OCI-LY1 (cell line): ENCODE measurements at regions not wholly inside any gene's neighbourhood (a gene's known extent, or its start where the extent isn't known, plus 50 kb on each side); places are given as distances from the start of the nearest gene placed in this dataset.

Experiments
- H2AFZ ChIP-seq: fragments of 200-600 bp; sonication (generic), shearing (Covaris generic); 2 replicates; pipeline ENCODE4 v1.6.0; 2014; ENCODE audit warnings: antibody characterized with exemption, mild to moderate bottlenecking, low read length
- H3F3A ChIP-seq: fragments of 200-600 bp; sonication (generic), shearing (Covaris generic); 2 replicates; pipeline ENCODE4 v1.6.0; 2014; ENCODE audit warnings: mild to moderate bottlenecking, antibody characterized with exemption, low read length, moderate library complexity; ENCODE audit not compliant: insufficient read depth
- H3K27ac ChIP-seq: fragments of 200-600 bp; sonication (generic); 2 replicates; pipeline ENCODE4 v1.5.1; 2014; ENCODE audit warnings: low read length, mixed run types, mild to moderate bottlenecking, low read depth; ENCODE audit not compliant: poor library complexity, severe bottlenecking
- H3K27me3 ChIP-seq: fragments of 200-600 bp; sonication (generic); 2 replicates; pipeline ENCODE4 v1.6.0; 2014; ENCODE audit warnings: antibody characterized with exemption, mild to moderate bottlenecking, low read length, moderate library complexity; ENCODE audit not compliant: insufficient read depth
- H3K36me3 ChIP-seq: fragments of 200-600 bp; sonication (generic); 2 replicates; pipeline ENCODE4 v1.6.1; 2014; ENCODE audit warnings: mild to moderate bottlenecking, antibody characterized with exemption, low read length, moderate library complexity, mixed read lengths; ENCODE audit not compliant: insufficient read depth
- H3K4me1 ChIP-seq: fragments of 200-600 bp; sonication (generic); 2 replicates; pipeline ENCODE4 v1.5.1; 2014; ENCODE audit warnings: mild to moderate bottlenecking, low read length, moderate library complexity; ENCODE audit not compliant: insufficient read depth, severe bottlenecking
- H3K4me2 ChIP-seq: fragments of 200-600 bp; sonication (generic), shearing (Covaris generic); 2 replicates; pipeline ENCODE4 v1.6.1; 2014; ENCODE audit warnings: low read length
- H3K4me3 ChIP-seq: fragments of 200-600 bp; sonication (generic); 2 replicates; pipeline ENCODE4 v1.5.1; 2014; ENCODE audit warnings: low read length, low read depth, mild to moderate bottlenecking, mixed read lengths; ENCODE audit not compliant: poor library complexity, severe bottlenecking
- H3K79me2 ChIP-seq: fragments of 200-600 bp; shearing (Covaris generic); 2 replicates; pipeline ENCODE4 v1.6.1; 2016; ENCODE audit warnings: mixed run types, low read length, mixed read lengths; ENCODE audit not compliant: insufficient read depth
- H3K9ac ChIP-seq: fragments of 200-600 bp; sonication (generic), shearing (Covaris generic); 2 replicates; pipeline ENCODE4 v1.6.1; 2014; ENCODE audit warnings: mild to moderate bottlenecking, low read length, mixed read lengths
- H3K9me2 ChIP-seq: fragments of 200-600 bp; sonication (generic), shearing (Covaris generic); 2 replicates; pipeline ENCODE4 v1.6.1; 2014; ENCODE audit warnings: low read depth, mild to moderate bottlenecking, low read length, mixed read lengths
- H3K9me3 ChIP-seq: fragments of 200-600 bp; shearing (Covaris generic); 2 replicates; pipeline ENCODE4 v1.6.1; 2014; ENCODE audit warnings: low read length, mixed read lengths
- H4K20me1 ChIP-seq: fragments of 200-600 bp; sonication (generic), shearing (Covaris generic); 2 replicates; pipeline ENCODE4 v1.6.0; 2016; ENCODE audit warnings: mild to moderate bottlenecking, low read length; ENCODE audit not compliant: insufficient read depth
- EZH2 ChIP-seq: fragments of 200-600 bp; sonication (generic), shearing (Covaris generic); IDR thresholded peaks from 2 replicates; pipeline ENCODE4 v1.8.0; 2017; ENCODE audit warnings: borderline replicate concordance, mixed run types, mild to moderate bottlenecking, antibody characterized with exemption, low read length, moderate library complexity, mixed read lengths
- TF ChIP-seq, protein P1 (sequence below): fragments of 200-600 bp; sonication (generic), shearing (Covaris generic); IDR thresholded peaks from 2 replicates; pipeline ENCODE4 v1.5.1; 2017; ENCODE audit warnings: mild to moderate bottlenecking, antibody characterized with exemption, low read length, moderate library complexity, mixed read lengths

DNA sequence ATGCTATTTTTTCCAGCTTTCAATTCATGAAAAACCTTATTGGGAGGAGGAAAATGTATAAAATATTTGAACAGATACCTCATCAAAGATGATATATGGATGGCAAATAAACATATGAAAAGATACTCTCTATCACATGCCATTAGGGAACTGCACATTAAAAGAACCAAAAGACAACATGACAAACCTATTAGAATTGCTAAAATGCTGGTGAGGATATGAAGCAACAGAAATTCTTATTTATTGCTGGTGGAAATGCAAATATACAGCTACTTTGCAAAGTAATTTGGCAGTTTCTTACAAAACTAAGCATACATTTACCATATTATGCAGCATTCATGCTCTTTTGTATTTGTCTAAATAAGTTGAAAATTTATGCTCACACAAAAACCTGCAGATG lies 1783.9 kb upstream of the PCDH20 start:
- Histone ChIP-seq H3K4me1 (no peaks in the 10 kb centered on the region), H3K27ac (no peak overlapping the region), H3K79me2 (no peaks in the 10 kb centered on the region), H3K4me2 (no peak overlapping the region), H3K36me3 (no peaks in the 10 kb centered on the region), H3K27me3 (no peaks in the 10 kb centered on the region), H3K9me2 (no peaks in the 10 kb centered on the region), H2AFZ (no peak overlapping the region), H3K9me3 (no peaks in the 10 kb centered on the region), H3K9ac (no peak overlapping the region), H3K4me3 (no peak overlapping the region), H3F3A (no peaks in the 10 kb centered on the region), H4K20me1 (no peaks in the 10 kb centered on the region)
- TF ChIP-seq EZH2: no peak
- TF ChIP-seq, protein P1, sequence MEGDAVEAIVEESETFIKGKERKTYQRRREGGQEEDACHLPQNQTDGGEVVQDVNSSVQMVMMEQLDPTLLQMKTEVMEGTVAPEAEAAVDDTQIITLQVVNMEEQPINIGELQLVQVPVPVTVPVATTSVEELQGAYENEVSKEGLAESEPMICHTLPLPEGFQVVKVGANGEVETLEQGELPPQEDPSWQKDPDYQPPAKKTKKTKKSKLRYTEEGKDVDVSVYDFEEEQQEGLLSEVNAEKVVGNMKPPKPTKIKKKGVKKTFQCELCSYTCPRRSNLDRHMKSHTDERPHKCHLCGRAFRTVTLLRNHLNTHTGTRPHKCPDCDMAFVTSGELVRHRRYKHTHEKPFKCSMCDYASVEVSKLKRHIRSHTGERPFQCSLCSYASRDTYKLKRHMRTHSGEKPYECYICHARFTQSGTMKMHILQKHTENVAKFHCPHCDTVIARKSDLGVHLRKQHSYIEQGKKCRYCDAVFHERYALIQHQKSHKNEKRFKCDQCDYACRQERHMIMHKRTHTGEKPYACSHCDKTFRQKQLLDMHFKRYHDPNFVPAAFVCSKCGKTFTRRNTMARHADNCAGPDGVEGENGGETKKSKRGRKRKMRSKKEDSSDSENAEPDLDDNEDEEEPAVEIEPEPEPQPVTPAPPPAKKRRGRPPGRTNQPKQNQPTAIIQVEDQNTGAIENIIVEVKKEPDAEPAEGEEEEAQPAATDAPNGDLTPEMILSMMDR: no peak

DNA sequence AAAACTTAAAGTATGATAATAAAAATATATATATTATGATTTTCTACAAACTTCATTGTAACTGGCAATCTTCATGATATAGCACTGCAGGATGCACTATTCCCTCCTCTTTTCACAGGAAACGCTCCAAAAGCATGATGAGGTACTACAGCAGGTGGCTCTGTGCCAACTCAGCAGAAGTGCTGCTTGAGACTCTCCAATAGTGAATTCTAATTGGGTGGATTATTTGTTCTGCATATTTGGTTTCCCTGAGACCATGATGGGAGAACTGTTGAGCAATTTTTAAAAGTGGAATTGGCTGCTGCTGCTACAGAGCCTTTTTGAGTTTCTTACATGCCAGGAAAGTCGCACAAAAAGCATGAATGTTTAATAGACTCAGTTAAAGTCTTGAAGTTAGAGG lies 1782.4 kb upstream of the PCDH20 start:
- Histone ChIP-seq H3K4me1 (no peaks in the 10 kb centered on the region), H2AFZ (no peak overlapping the region), H4K20me1 (no peaks in the 10 kb centered on the region), H3F3A (no peaks in the 10 kb centered on the region), H3K9me2 (no peaks in the 10 kb centered on the region), H3K36me3 (no peaks in the 10 kb centered on the region), H3K9me3 (no peaks in the 10 kb centered on the region), H3K79me2 (no peaks in the 10 kb centered on the region), H3K9ac (no peak overlapping the region), H3K4me3 (no peak overlapping the region), H3K27me3 (no peaks in the 10 kb centered on the region), H3K4me2 (no peak overlapping the region), H3K27ac (no peak overlapping the region)
- TF ChIP-seq, protein P1: no peak
- no peak for TF ChIP-seq EZH2

DNA sequence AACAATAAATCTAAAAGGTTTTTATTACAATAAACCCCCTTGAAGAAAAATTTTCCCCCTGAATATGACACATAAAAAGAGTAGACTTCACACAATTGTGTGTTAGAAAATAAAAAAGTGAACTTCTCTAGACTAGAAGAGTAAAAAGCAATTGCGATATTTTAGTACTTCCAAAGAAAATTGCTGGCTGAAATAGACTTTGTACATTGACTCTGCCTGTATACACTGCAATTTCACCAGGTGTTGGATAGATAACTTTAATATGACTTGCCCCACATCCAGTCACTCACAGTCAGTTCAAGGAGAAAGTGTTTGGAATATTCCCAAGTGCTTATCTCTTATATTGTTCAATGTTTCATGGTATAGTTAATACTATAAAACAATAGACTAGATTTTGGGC lies 1780.1 kb upstream of the PCDH20 start:
- no peak overlapping the region for H3K4me3 ChIP-seq
- no peaks in the 10 kb centered on the region for H3K4me1 ChIP-seq
- no peaks in the 10 kb centered on the region for H3K9me2 ChIP-seq
- TF ChIP-seq EZH2: no peak
- TF ChIP-seq, protein P1: no peak
- no peak overlapping the region for H3K27ac ChIP-seq
- H3F3A ChIP-seq: no peaks in the 10 kb centered on the region
- no peaks in the 10 kb centered on the region for H3K27me3 ChIP-seq
- H3K36me3 ChIP-seq: no peaks in the 10 kb centered on the region
- no peak overlapping the region for H3K9ac ChIP-seq
- no peak overlapping the region for H3K4me2 ChIP-seq
- H2AFZ ChIP-seq: no peak overlapping the region
- no peaks in the 10 kb centered on the region for H3K9me3 ChIP-seq
- H4K20me1 ChIP-seq: no peaks in the 10 kb centered on the region
- H3K79me2 ChIP-seq: no peaks in the 10 kb centered on the region
